ACC112 (cell line): ENCODE measurements at regions not wholly inside any gene's neighbourhood (a gene's known extent, or its start where the extent isn't known, plus 50 kb on each side); places are given as distances from the start of the nearest gene placed in this dataset.
A peak's percentile ranks its signal among the peaks of the same experiment; 100 is the strongest.

Experiments
- H2AFZ ChIP-seq: fragments of 200-600 bp; sonication (generic); one replicate; pipeline ENCODE4 v1.6.0; 2017; ENCODE audit warnings: antibody characterized with exemption, low read length; ENCODE audit not compliant: unreplicated experiment
- H3K27ac ChIP-seq: fragments of 200-600 bp; sonication (generic); 2 replicates; pipeline ENCODE4 v1.5.1; 2014; ENCODE audit warnings: low read depth, mild to moderate bottlenecking, antibody characterized with exemption, low read length, moderate library complexity
- H3K27me3 ChIP-seq: fragments of 200-600 bp; sonication (generic); 2 replicates; pipeline ENCODE4 v1.6.1; 2014; ENCODE audit warnings: mild to moderate bottlenecking, antibody characterized with exemption, low read length, moderate library complexity, mixed read lengths; ENCODE audit not compliant: insufficient read depth
- H3K36me3 ChIP-seq: fragments of 200-600 bp; sonication (generic); 2 replicates; pipeline ENCODE4 v1.6.1; 2016; ENCODE audit warnings: mild to moderate bottlenecking, antibody characterized with exemption, low read length, moderate library complexity, mixed read lengths; ENCODE audit not compliant: insufficient read depth
- H3K4me1 ChIP-seq: fragments of 200-600 bp; sonication (generic); one replicate; pipeline ENCODE4 v1.6.1; 2016; ENCODE audit warnings: low read length, mixed read lengths; ENCODE audit not compliant: insufficient read depth, unreplicated experiment, control insufficient read depth
- H3K4me3 ChIP-seq: fragments of 200-600 bp; sonication (generic); 2 replicates; pipeline ENCODE4 v1.5.1; 2014; ENCODE audit warnings: mild to moderate bottlenecking, low read depth, low read length
- H3K79me2 ChIP-seq: fragments of 200-600 bp; sonication (generic); one replicate; pipeline ENCODE4 v1.6.0; 2016; ENCODE audit warnings: low read length; ENCODE audit not compliant: control insufficient read depth, unreplicated experiment, insufficient read depth

GRCh38 chr21:41639336-41639735, 127.5 kb downstream of the RIPK4 start:
- H3K27me3 ChIP-seq, result no peaks in the 10 kb centered on the region
- peaks cover 42% of the 10 kb centered on the region for H3K4me1 ChIP-seq
- no peak overlapping the region for H3K27ac ChIP-seq
- H3K79me2 ChIP-seq, result no peaks in the 10 kb centered on the region
- no peak overlapping the region for H3K4me3 ChIP-seq
- no peaks in the 10 kb centered on the region for H3K36me3 ChIP-seq
- H2AFZ ChIP-seq, result no peak overlapping the region

- no peak overlapping the region for H2AFZ ChIP-seq
- H3K27me3 ChIP-seq, result no peaks in the 10 kb centered on the region
- H3K79me2 ChIP-seq, result no peaks in the 10 kb centered on the region
- H3K36me3 ChIP-seq, result no peaks in the 10 kb centered on the region
- no peak overlapping the region for H3K27ac ChIP-seq
- H3K4me1 ChIP-seq, result peaks cover 40% of the 10 kb centered on the region
- H3K4me3 ChIP-seq, result no peak overlapping the region
Measured at GRCh38 chr21:41638201-41638790, 128.6 kb downstream of the RIPK4 start.

- Histone ChIP-seq H2AFZ (no peak overlapping the region), H3K4me1 (peaks cover 34% of the 10 kb centered on the region), H3K27ac (no peak overlapping the region), H3K36me3 (no peaks in the 10 kb centered on the region), H3K79me2 (no peaks in the 10 kb centered on the region), H3K4me3 (no peak overlapping the region), H3K27me3 (no peaks in the 10 kb centered on the region)
Measured at GRCh38 chr21:41636636-41637630, 129.0 kb upstream of the TMPRSS2 start.

GRCh38 chr21:41635874-41636273, 127.9 kb upstream of the TMPRSS2 start:
- H3K27me3 ChIP-seq, result no peaks in the 10 kb centered on the region
- H3K4me1 ChIP-seq, result peaks cover 36% of the 10 kb centered on the region
- no peak overlapping the region for H3K27ac ChIP-seq
- H3K4me3 ChIP-seq, result no peak overlapping the region
- H2AFZ ChIP-seq, result no peak overlapping the region
- H3K36me3 ChIP-seq, result no peaks in the 10 kb centered on the region
- H3K79me2 ChIP-seq, result no peaks in the 10 kb centered on the region

- no peaks in the 10 kb centered on the region for H3K36me3 ChIP-seq
- peaks cover 37% of the 10 kb centered on the region for H3K4me1 ChIP-seq
- H3K79me2 ChIP-seq, result no peaks in the 10 kb centered on the region
- H2AFZ ChIP-seq, result no peak overlapping the region
- H3K27ac ChIP-seq, result peak overlapping the region; percentile 72
- no peaks in the 10 kb centered on the region for H3K27me3 ChIP-seq
- H3K4me3 ChIP-seq, result no peak overlapping the region
Measured at GRCh38 chr21:41634858-41635257, 126.9 kb upstream of the TMPRSS2 start.

GRCh38 chr21:41634211-41634694, 126.3 kb upstream of the TMPRSS2 start:
- Histone ChIP-seq H3K27ac (peak overlapping the region; percentile 72; the same call in 1 of the 2 replicates), H3K36me3 (no peaks in the 10 kb centered on the region), H3K4me1 (peaks cover 37% of the 10 kb centered on the region), H3K4me3 (no peak overlapping the region), H3K79me2 (no peaks in the 10 kb centered on the region), H2AFZ (no peak overlapping the region), H3K27me3 (no peaks in the 10 kb centered on the region)

GRCh38 chr21:41633627-41634026, 125.7 kb upstream of the TMPRSS2 start:
- H3K27ac ChIP-seq, result no peak overlapping the region
- no peak overlapping the region for H3K4me3 ChIP-seq
- H3K27me3 ChIP-seq, result no peaks in the 10 kb centered on the region
- H2AFZ ChIP-seq, result no peak overlapping the region
- no peaks in the 10 kb centered on the region for H3K79me2 ChIP-seq
- H3K4me1 ChIP-seq, result peaks cover 37% of the 10 kb centered on the region
- H3K36me3 ChIP-seq, result no peaks in the 10 kb centered on the region

- no peaks in the 10 kb centered on the region for H3K79me2 ChIP-seq
- H3K4me3 ChIP-seq, result no peak overlapping the region
- H3K36me3 ChIP-seq, result no peaks in the 10 kb centered on the region
- H3K4me1 ChIP-seq, result peaks cover 37% of the 10 kb centered on the region
- no peak overlapping the region for H2AFZ ChIP-seq
- no peak overlapping the region for H3K27ac ChIP-seq
- no peaks in the 10 kb centered on the region for H3K27me3 ChIP-seq
Measured at GRCh38 chr21:41632748-41633475, 125.0 kb upstream of the TMPRSS2 start.

- Histone ChIP-seq H3K36me3 (no peaks in the 10 kb centered on the region), H3K79me2 (no peaks in the 10 kb centered on the region), H2AFZ (no peak overlapping the region), H3K4me1 (peaks cover 37% of the 10 kb centered on the region), H3K27ac (peak overlapping the region; percentile 94; the same call in 1 of the 2 replicates), H3K4me3 (no peak overlapping the region), H3K27me3 (no peaks in the 10 kb centered on the region)
Measured at GRCh38 chr21:41631564-41632461, 123.9 kb upstream of the TMPRSS2 start.

- peak overlapping the region; percentile 94 for H3K27ac ChIP-seq
- H3K4me3 ChIP-seq, result no peak overlapping the region
- H3K36me3 ChIP-seq, result no peaks in the 10 kb centered on the region
- no peaks in the 10 kb centered on the region for H3K27me3 ChIP-seq
- H2AFZ ChIP-seq, result no peak overlapping the region
- H3K4me1 ChIP-seq, result peaks cover 37% of the 10 kb centered on the region
- no peaks in the 10 kb centered on the region for H3K79me2 ChIP-seq
Measured at GRCh38 chr21:41630917-41631316, 123.0 kb upstream of the TMPRSS2 start.
